Neural progenitor cell (in vitro differentiated cells): ENCODE measurements at regions not wholly inside any gene's neighbourhood (a gene's known extent, or its start where the extent isn't known, plus 50 kb on each side); places are given as distances from the start of the nearest gene placed in this dataset.
A peak's percentile ranks its signal among the peaks of the same experiment; 100 is the strongest.
"Not testable (repeated sequence)": the region's sequence is repeated elsewhere in the genome, so short reads cannot be mapped to it uniquely, and the experiment has no call there.

Experiments
- DNase-seq: peaks from one replicate; pipeline ENCODE4 v3.0.0-alpha.2; 2016; ENCODE audit warnings: low spot score
- H2AFZ ChIP-seq: fragments of 200-600 bp; sonication (generic); replicated peaks from 2 replicates; pipeline ENCODE4 v1.6.1; 2016; ENCODE audit warnings: antibody characterized with exemption
- H3F3A ChIP-seq: fragments of 200-600 bp; sonication (generic); 2 replicates; pipeline ENCODE4 v1.6.1; 2016; ENCODE audit warnings: antibody characterized with exemption, low read depth
- H3K27ac ChIP-seq: fragments of 200-600 bp; sonication (generic); 2 replicates; pipeline ENCODE4 v1.5.1; 2016; ENCODE audit warnings: mild to moderate bottlenecking
- H3K27me3 ChIP-seq: fragments of 200-600 bp; sonication (generic); 2 replicates; pipeline ENCODE4 v1.6.1; 2016; ENCODE audit warnings: mild to moderate bottlenecking, moderate library complexity
- H3K36me3 ChIP-seq: fragments of 200-600 bp; sonication (generic); 2 replicates; pipeline ENCODE4 v1.5.1; 2016
- H3K4me1 ChIP-seq: fragments of 200-600 bp; sonication (generic); 2 replicates; pipeline ENCODE4 v1.6.1; 2016; ENCODE audit warnings: mixed run types
- H3K4me2 ChIP-seq: fragments of 200-600 bp; sonication (generic); 2 replicates; pipeline ENCODE4 v1.6.1; 2016
- H3K4me3 ChIP-seq: fragments of 200-600 bp; sonication (generic); 2 replicates; pipeline ENCODE4 v1.5.1; 2016
- H3K79me2 ChIP-seq: fragments of 200-600 bp; sonication (generic); 2 replicates; pipeline ENCODE4 v1.6.1; 2016; ENCODE audit warnings: low read depth
- H3K9ac ChIP-seq: fragments of 200-600 bp; sonication (generic); 2 replicates; pipeline ENCODE4 v1.6.1; 2016
- H3K9me3 ChIP-seq: fragments of 200-600 bp; sonication (generic); 2 replicates; pipeline ENCODE4 v1.5.1; 2016; ENCODE audit warnings: low read depth
- H4K20me1 ChIP-seq: fragments of 200-600 bp; sonication (generic); 2 replicates; pipeline ENCODE4 v1.6.1; 2016; ENCODE audit warnings: low read depth
- H3K27ac Mint-ChIP-seq: 3 replicates; pipeline ENCODE4 v1.8.0; 2021; ENCODE audit warnings: mixed read lengths
- H3K27me3 Mint-ChIP-seq: 2 replicates; pipeline ENCODE4 v1.8.0; 2022; ENCODE audit warnings: low read depth, mild to moderate bottlenecking, inconsistent platforms, moderate library complexity, mixed read lengths; ENCODE audit not compliant: insufficient read depth
- H3K36me3 Mint-ChIP-seq: 3 replicates; pipeline ENCODE4 v1.8.0; 2021; ENCODE audit warnings: mixed read lengths
- H3K4me1 Mint-ChIP-seq: 3 replicates; pipeline ENCODE4 v1.8.0; 2021; ENCODE audit warnings: mixed read lengths
- H3K4me3 Mint-ChIP-seq: 3 replicates; pipeline ENCODE4 v1.8.0; 2021; ENCODE audit warnings: mild to moderate bottlenecking, moderate library complexity, mixed read lengths
- H3K9me3 Mint-ChIP-seq: 3 replicates; pipeline ENCODE4 v1.8.0; 2020; ENCODE audit warnings: mixed read lengths
- CTCF ChIP-seq: fragments of 200-600 bp; sonication (generic); IDR thresholded peaks from 2 replicates; pipeline ENCODE4 v1.5.1; 2017; ENCODE audit warnings: antibody characterized with exemption, mild to moderate bottlenecking
- EZH2 ChIP-seq: fragments of 200-600 bp; sonication (generic); IDR thresholded peaks from 2 replicates; pipeline ENCODE4 v1.6.1; 2017; ENCODE audit warnings: antibody characterized with exemption, mild to moderate bottlenecking, moderate library complexity
- EZH2phosphoT487 ChIP-seq: fragments of 200-600 bp; sonication (generic); IDR thresholded peaks from 2 replicates; pipeline ENCODE4 v1.6.1; 2017; ENCODE audit warnings: antibody characterized with exemption

GRCh38 chr1:214095896-214096295 is 108.1 kb downstream of the PROX1 start:
- not testable (repeated sequence) for H3K4me3 ChIP-seq, H3K27ac Mint-ChIP-seq, H2AFZ ChIP-seq, H3K9ac ChIP-seq, H3K27me3 ChIP-seq, DNase-seq, H3F3A ChIP-seq, H3K27me3 Mint-ChIP-seq, H3K4me2 ChIP-seq, H3K36me3 ChIP-seq, H3K79me2 ChIP-seq, H3K9me3 Mint-ChIP-seq, H3K36me3 Mint-ChIP-seq, H3K9me3 ChIP-seq, H3K4me1 ChIP-seq, H4K20me1 ChIP-seq, H3K4me1 Mint-ChIP-seq, H3K4me3 Mint-ChIP-seq, H3K27ac ChIP-seq

GRCh38 chr1:214101246-214101645 is 113.5 kb downstream of the PROX1 start:
- H2AFZ ChIP-seq, result no peak overlapping the region

GRCh38 chr1:214101828-214102227 is 114.1 kb downstream of the PROX1 start:
- H3K27me3 Mint-ChIP-seq, result peaks cover 5% of the 10 kb centered on the region
- Histone ChIP-seq H3K27ac (no peak overlapping the region), H3K4me3 (no peak overlapping the region), H4K20me1 (no peaks in the 10 kb centered on the region), H3K79me2 (no peaks in the 10 kb centered on the region), H2AFZ (no peak overlapping the region), H3K9ac (no peak overlapping the region), H3F3A (no peaks in the 10 kb centered on the region), H3K36me3 (no peaks in the 10 kb centered on the region), H3K4me2 (no peak overlapping the region), H3K27me3 (no peaks in the 10 kb centered on the region), H3K4me1 (peaks cover 4% of the 10 kb centered on the region), H3K9me3 (no peaks in the 10 kb centered on the region)
- H3K36me3 Mint-ChIP-seq, result no peaks in the 10 kb centered on the region
- no peak for DNase-seq
- TF ChIP-seq CTCF, result no peak
- TF ChIP-seq EZH2phosphoT487, result no peak
- no peaks in the 10 kb centered on the region for H3K4me1 Mint-ChIP-seq
- H3K27ac Mint-ChIP-seq, result no peak overlapping the region
- H3K4me3 Mint-ChIP-seq, result no peak overlapping the region
- no peaks in the 10 kb centered on the region for H3K9me3 Mint-ChIP-seq

More at GRCh38 chr1:214101246-214101645, 113.5 kb downstream of the PROX1 start:
- no peaks in the 10 kb centered on the region for H3F3A ChIP-seq
- H3K4me2 ChIP-seq, result no peak overlapping the region
- H3K27ac ChIP-seq, result no peak overlapping the region
- no peak overlapping the region for H3K4me3 ChIP-seq
- H3K27me3 ChIP-seq, result no peaks in the 10 kb centered on the region
- H3K79me2 ChIP-seq, result no peaks in the 10 kb centered on the region
- Mint-ChIP-seq H3K4me1 (no peaks in the 10 kb centered on the region), H3K36me3 (no peaks in the 10 kb centered on the region), H3K27me3 (peaks cover 5% of the 10 kb centered on the region), H3K27ac (no peak overlapping the region), H3K4me3 (no peak overlapping the region), H3K9me3 (no peaks in the 10 kb centered on the region)
- no peaks in the 10 kb centered on the region for H4K20me1 ChIP-seq
- H3K36me3 ChIP-seq, result no peaks in the 10 kb centered on the region
- DNase-seq, result no peak
- H3K9me3 ChIP-seq, result no peaks in the 10 kb centered on the region
- H3K4me1 ChIP-seq, result peaks cover 4% of the 10 kb centered on the region
- H3K9ac ChIP-seq, result no peak overlapping the region
- TF ChIP-seq EZH2phosphoT487, result no peak
- TF ChIP-seq EZH2, result no peak
- no peak for TF ChIP-seq CTCF

- Histone ChIP-seq H4K20me1 (no peaks in the 10 kb centered on the region), H3K9me3 (no peaks in the 10 kb centered on the region), H3K4me2 (no peak overlapping the region), H3K4me1 (peaks cover 4% of the 10 kb centered on the region), H3K27ac (no peak overlapping the region), H3K9ac (no peak overlapping the region), H3K4me3 (no peak overlapping the region), H3F3A (no peaks in the 10 kb centered on the region), H3K36me3 (no peaks in the 10 kb centered on the region), H3K27me3 (no peaks in the 10 kb centered on the region), H2AFZ (no peak overlapping the region), H3K79me2 (no peaks in the 10 kb centered on the region)
- peak; percentile 21 for DNase-seq
- TF ChIP-seq EZH2phosphoT487 (no peak), EZH2 (no peak), CTCF (no peak)
- Mint-ChIP-seq H3K4me3 (no peak overlapping the region), H3K9me3 (no peaks in the 10 kb centered on the region), H3K36me3 (no peaks in the 10 kb centered on the region), H3K4me1 (no peaks in the 10 kb centered on the region), H3K27ac (no peak overlapping the region), H3K27me3 (peaks cover 3% of the 10 kb centered on the region)
Observed at GRCh38 chr1:214102907-214103306, 115.1 kb downstream of the PROX1 start.
